GM23248 (cell line): ENCODE measurements at regions not wholly inside any gene's neighbourhood (a gene's known extent, or its start where the extent isn't known, plus 50 kb on each side); places are given as distances from the start of the nearest gene placed in this dataset.

ENCODE experiments used
- DNase-seq: peaks from one replicate; pipeline ENCODE4 v3.0.0-alpha.2; 2015
- H2AFZ ChIP-seq: fragments of 200-600 bp; sonication (generic); 2 replicates; pipeline ENCODE4 v1.6.1; 2016; ENCODE audit warnings: antibody characterized with exemption
- H3F3A ChIP-seq: fragments of 200-600 bp; sonication (generic); 2 replicates; pipeline ENCODE4 v1.6.1; 2016; ENCODE audit warnings: mild to moderate bottlenecking, antibody characterized with exemption, mixed run types; ENCODE audit not compliant: insufficient read depth
- H3K27ac ChIP-seq: fragments of 200-600 bp; sonication (generic); 2 replicates; pipeline ENCODE4 v1.5.1; 2016; ENCODE audit warnings: mild to moderate bottlenecking
- H3K27me3 ChIP-seq: fragments of 200-600 bp; sonication (generic); replicated peaks from 2 replicates; pipeline ENCODE4 v1.6.1; 2016; ENCODE audit warnings: mild to moderate bottlenecking; ENCODE audit not compliant: insufficient read depth
- H3K36me3 ChIP-seq: fragments of 200-600 bp; sonication (generic); 2 replicates; pipeline ENCODE4 v1.6.1; 2016; ENCODE audit warnings: low read depth, mild to moderate bottlenecking
- H3K4me1 ChIP-seq: fragments of 200-600 bp; sonication (generic); 2 replicates; pipeline ENCODE4 v1.6.1; 2016; ENCODE audit warnings: mild to moderate bottlenecking; ENCODE audit not compliant: insufficient read depth
- H3K4me2 ChIP-seq: fragments of 200-600 bp; sonication (generic); one replicate; pipeline ENCODE4 v1.6.1; 2016; ENCODE audit warnings: mild to moderate bottlenecking; ENCODE audit not compliant: unreplicated experiment
- H3K4me3 ChIP-seq: fragments of 200-600 bp; sonication (generic); 2 replicates; pipeline ENCODE4 v1.5.1; 2016; ENCODE audit warnings: mild to moderate bottlenecking
- H3K79me2 ChIP-seq: fragments of 200-600 bp; sonication (generic); 2 replicates; pipeline ENCODE4 v1.6.1; 2016; ENCODE audit warnings: mild to moderate bottlenecking; ENCODE audit not compliant: insufficient read depth
- H3K9ac ChIP-seq: fragments of 200-600 bp; sonication (generic); 2 replicates; pipeline ENCODE4 v1.6.1; 2016; ENCODE audit warnings: mild to moderate bottlenecking
- H3K9me2 ChIP-seq: fragments of 200-600 bp; sonication (generic); 2 replicates; pipeline ENCODE4 v1.6.1; 2016; ENCODE audit warnings: mixed run types, mild to moderate bottlenecking, moderate library complexity; ENCODE audit not compliant: insufficient read depth
- H3K9me3 ChIP-seq: fragments of 200-600 bp; sonication (generic); one replicate; pipeline ENCODE4 v1.6.1; 2017; ENCODE audit warnings: low read depth
- H4K20me1 ChIP-seq: fragments of 200-600 bp; sonication (generic); 2 replicates; pipeline ENCODE4 v1.6.0; 2016; ENCODE audit not compliant: insufficient read depth
- EZH2 ChIP-seq: fragments of 200-600 bp; sonication (generic); IDR thresholded peaks from 2 replicates; pipeline ENCODE4 v1.6.1; 2018; ENCODE audit warnings: antibody characterized with exemption, mild to moderate bottlenecking; ENCODE audit not compliant: insufficient read depth, poor library complexity, severe bottlenecking
- EZH2phosphoT487 ChIP-seq: fragments of 200-600 bp; sonication (generic); IDR thresholded peaks from 2 replicates; pipeline ENCODE4 v1.6.1; 2018; ENCODE audit warnings: antibody characterized with exemption, moderate library complexity, mild to moderate bottlenecking, low read depth; ENCODE audit not compliant: insufficient read depth
- WGBS, 2 experiments: methylation state at CpG; one replicate each; pipeline ENCODE4 v1.1.6; 2015 to 2017; ENCODE audit warnings: low lambda C conversion rate in 2 of 2, low coverage in 1 of 2; ENCODE audit errors: missing lambda C conversion rate in 2 of 2; 5-methylcytosine and 5-hydroxymethylcytosine counted together
- in situ Hi-C: fragments of 300-500 bp; cut with MboI; formaldehyde crosslinking; loops from 2 replicates; pipeline ENCODE4 v1.15.0; 2020

DNA sequence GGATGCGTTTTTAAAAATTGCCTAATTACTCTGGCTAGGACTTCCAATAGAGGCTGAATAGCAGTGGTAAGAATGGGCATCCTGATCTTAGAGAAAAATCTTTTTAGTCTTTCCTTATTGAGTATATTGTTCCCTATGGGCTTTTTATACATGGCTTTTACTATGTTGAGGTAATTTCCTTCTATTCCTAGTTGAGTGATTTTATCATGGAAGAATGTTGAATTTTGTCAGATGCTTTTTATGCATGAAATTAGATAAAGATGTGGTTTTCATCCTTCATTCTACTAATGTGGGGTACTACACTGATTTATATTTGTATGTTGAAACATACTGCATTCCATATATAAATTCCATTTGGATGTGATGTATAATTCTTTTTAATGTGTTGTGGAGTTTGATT lies 2673.8 kb downstream of the PCDH9 start:
- no peak overlapping the region for H3K9ac ChIP-seq
- no peak overlapping the region for H3K4me3 ChIP-seq
- H2AFZ ChIP-seq: no peak overlapping the region
- WGBS, 2 experiments: 0 to 5% methylated on average over 1 of the region's 1 CpG
- no peaks in the 10 kb centered on the region for H3K9me2 ChIP-seq
- H3K36me3 ChIP-seq: no peaks in the 10 kb centered on the region
- H3K27me3 ChIP-seq: no peaks in the 10 kb centered on the region
- peaks cover 14% of the 10 kb centered on the region for H3K4me1 ChIP-seq
- TF ChIP-seq EZH2 (no peak), EZH2phosphoT487 (no peak)
- H3K79me2 ChIP-seq: no peaks in the 10 kb centered on the region
- peak; percentile 31 for DNase-seq
- no peaks in the 10 kb centered on the region for H3K9me3 ChIP-seq
- no peak overlapping the region for H3K4me2 ChIP-seq
- H3F3A ChIP-seq: 0 out of 2 replicates have a peak, but pooled peaks cover 9% of the 10 kb centered on the region
- in situ Hi-C loops: no loop called here
- no peak overlapping the region for H3K27ac ChIP-seq
- no peaks in the 10 kb centered on the region for H4K20me1 ChIP-seq

- peak; percentile 61 for DNase-seq
These were observed 2676.6 kb downstream of the PCDH9 start for GRCh38 chr13:64553411-64554129.

DNA sequence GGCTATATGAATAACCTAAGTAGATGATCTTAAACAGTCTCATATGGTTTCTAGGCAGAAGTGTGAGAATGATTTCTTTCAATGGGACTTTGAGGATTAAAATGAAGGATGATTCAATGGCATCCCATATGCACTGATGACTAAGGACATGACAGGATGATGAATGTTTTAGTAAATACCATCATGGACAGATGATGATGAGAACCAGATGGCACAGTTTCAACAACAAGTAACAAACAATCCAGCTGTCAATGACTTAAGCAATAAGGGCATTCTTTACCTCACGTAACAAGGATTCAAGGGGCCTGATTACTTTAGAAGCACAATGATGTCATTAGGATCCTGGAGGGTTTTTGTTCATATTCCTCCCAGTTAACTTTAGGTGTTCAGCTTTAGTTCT lies 2678.4 kb downstream of the PCDH9 start:
- H3K27me3 ChIP-seq: no peaks in the 10 kb centered on the region
- H3K9me3 ChIP-seq: no peaks in the 10 kb centered on the region
- no peak overlapping the region for H3K27ac ChIP-seq
- peaks cover 20% of the 10 kb centered on the region for H3K4me1 ChIP-seq
- 3 to 5% methylated on average over 1 of the region's 1 CpG for WGBS, 2 experiments
- no peaks in the 10 kb centered on the region for H3K79me2 ChIP-seq
- no peak overlapping the region for H3K4me2 ChIP-seq
- in situ Hi-C loops: no loop called here
- no peaks in the 10 kb centered on the region for H3K9me2 ChIP-seq
- peak; percentile 53 for DNase-seq
- H3K36me3 ChIP-seq: no peaks in the 10 kb centered on the region
- no peak overlapping the region for H2AFZ ChIP-seq
- no peak overlapping the region for H3K9ac ChIP-seq
- H3F3A ChIP-seq: 0 out of 2 replicates have a peak, but pooled peaks cover 7% of the 10 kb centered on the region
- no peaks in the 10 kb centered on the region for H4K20me1 ChIP-seq
- TF ChIP-seq EZH2phosphoT487: no peak
- TF ChIP-seq EZH2: no peak
- no peak overlapping the region for H3K4me3 ChIP-seq

More at GRCh38 chr13:64553411-64554129, 2676.6 kb downstream of the PCDH9 start:
- WGBS, 2 experiments: 26 to 35% methylated on average over 2 of the region's 2 CpGs
- H3K4me3 ChIP-seq: no peak overlapping the region
- H3K36me3 ChIP-seq: no peaks in the 10 kb centered on the region
- H2AFZ ChIP-seq: no peak overlapping the region
- no peaks in the 10 kb centered on the region for H3K9me2 ChIP-seq
- no peaks in the 10 kb centered on the region for H4K20me1 ChIP-seq
- H3F3A ChIP-seq: 0 out of 2 replicates have a peak, but pooled peaks cover 9% of the 10 kb centered on the region
- TF ChIP-seq EZH2 (no peak), EZH2phosphoT487 (no peak)
- no peaks in the 10 kb centered on the region for H3K9me3 ChIP-seq
- no peak overlapping the region for H3K9ac ChIP-seq
- H3K4me1 ChIP-seq: peaks cover 18% of the 10 kb centered on the region
- H3K27ac ChIP-seq: no peak overlapping the region
- H3K27me3 ChIP-seq: no peaks in the 10 kb centered on the region
- no peaks in the 10 kb centered on the region for H3K79me2 ChIP-seq
- no peak overlapping the region for H3K4me2 ChIP-seq
- in situ Hi-C loops: no loop called here

DNA sequence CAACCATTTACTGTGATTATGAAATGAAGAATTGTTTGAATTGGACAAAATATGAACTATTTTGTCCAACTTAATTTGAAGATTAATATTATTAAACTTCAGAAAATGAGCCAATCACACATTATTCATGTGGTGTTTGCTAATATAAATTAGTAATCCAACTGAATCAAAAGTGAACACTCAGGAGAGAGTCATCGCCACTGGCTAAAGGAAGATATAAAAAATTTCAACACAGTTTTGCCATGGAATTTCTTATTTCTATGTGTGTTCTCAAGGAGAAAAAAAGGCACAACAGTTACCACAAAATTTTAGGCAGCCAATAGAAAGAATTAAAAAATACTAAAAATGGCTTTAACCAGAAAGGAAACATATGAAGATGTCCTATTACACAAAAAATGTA lies 2683.8 kb downstream of the PCDH9 start:
- Histone ChIP-seq H2AFZ (no peak overlapping the region), H3F3A (no peaks in the 10 kb centered on the region), H3K4me1 (peaks cover 22% of the 10 kb centered on the region), H3K36me3 (no peaks in the 10 kb centered on the region), H3K9me3 (no peaks in the 10 kb centered on the region), H3K4me2 (no peak overlapping the region), H4K20me1 (no peaks in the 10 kb centered on the region), H3K79me2 (no peaks in the 10 kb centered on the region), H3K9me2 (no peaks in the 10 kb centered on the region), H3K27ac (no peak overlapping the region), H3K27me3 (no peaks in the 10 kb centered on the region), H3K4me3 (no peak overlapping the region), H3K9ac (no peak overlapping the region)
- in situ Hi-C loops: no loop called here
- 15 to 24% methylated on average over 1 of the region's 1 CpG for WGBS, 2 experiments
- DNase-seq: peak; percentile 51
- TF ChIP-seq EZH2 (no peak), EZH2phosphoT487 (no peak)

DNA sequence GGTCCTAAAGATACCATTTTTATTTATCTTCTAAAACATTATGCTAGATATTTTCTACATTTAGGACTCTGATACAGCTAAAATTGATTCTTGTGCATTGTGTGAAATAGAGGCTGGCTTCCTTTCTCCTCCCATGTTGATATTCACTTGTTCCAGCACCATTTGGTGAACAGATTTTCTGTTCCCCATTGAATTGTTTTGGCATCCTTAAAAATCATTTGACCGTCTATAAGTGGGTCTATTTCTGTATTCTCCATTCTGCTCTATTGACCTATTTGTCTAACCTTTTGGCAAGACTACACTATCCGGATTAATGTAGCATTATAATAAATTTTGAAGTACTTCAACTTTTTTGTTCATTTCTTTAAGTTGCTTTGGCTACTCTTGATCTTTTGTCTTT lies 2689.2 kb downstream of the PCDH9 start:
- Histone ChIP-seq H3K4me3 (no peak overlapping the region), H3K9ac (no peak overlapping the region), H4K20me1 (no peaks in the 10 kb centered on the region), H3K27ac (no peak overlapping the region), H3K4me2 (no peak overlapping the region), H3K36me3 (no peaks in the 10 kb centered on the region), H3K4me1 (peaks cover 6% of the 10 kb centered on the region), H3K9me2 (no peaks in the 10 kb centered on the region), H2AFZ (peak overlapping the region; percentile 3; the same call in 1 of the 2 replicates), H3K27me3 (no peaks in the 10 kb centered on the region), H3K79me2 (no peaks in the 10 kb centered on the region), H3K9me3 (no peaks in the 10 kb centered on the region), H3F3A (no peaks in the 10 kb centered on the region)
- TF ChIP-seq EZH2 (no peak), EZH2phosphoT487 (no peak)
- in situ Hi-C loops: no loop called here
- 71 to 79% methylated on average over 2 of the region's 2 CpGs for WGBS, 2 experiments
- DNase-seq: no peak
